GM19324 (cell line): ENCODE measurements at regions not wholly inside any gene's neighbourhood (a gene's known extent, or its start where the extent isn't known, plus 50 kb on each side); places are given as distances from the start of the nearest gene placed in this dataset.
"Not testable (repeated sequence)": the region's sequence is repeated elsewhere in the genome, so short reads cannot be mapped to it uniquely, and the experiment has no call there.

Experiments used
- ATAC-seq: cut with Tn5 transposase; IDR thresholded peaks from one replicate; pipeline ENCODE4 v1.9.1; 2021; ENCODE audit warnings: mild to moderate bottlenecking, moderate library complexity; ENCODE audit not compliant: unreplicated experiment, low FRiP score

GRCh38 chr6:86629123-86629522 is 308.2 kb upstream of the HTR1E start:
- ATAC-seq, result no peak

GRCh38 chr6:86619428-86619827 is 317.9 kb upstream of the HTR1E start:
- ATAC-seq, result no peak

- no peak for ATAC-seq
These were observed 322.0 kb upstream of the HTR1E start for GRCh38 chr6:86615299-86615698.

GRCh38 chr6:86609549-86610388 is 327.6 kb upstream of the HTR1E start:
- no peak for ATAC-seq

- ATAC-seq, result not testable (repeated sequence)
These were observed 334.0 kb upstream of the HTR1E start for GRCh38 chr6:86603364-86603763.

- not testable (repeated sequence) for ATAC-seq
These were observed 335.2 kb upstream of the HTR1E start for GRCh38 chr6:86602093-86602492.

GRCh38 chr6:86598969-86599368 is 338.4 kb upstream of the HTR1E start:
- not testable (repeated sequence) for ATAC-seq

GRCh38 chr6:86595641-86596040 is 341.7 kb upstream of the HTR1E start:
- no peak for ATAC-seq

- no peak for ATAC-seq
These were observed 351.1 kb upstream of the HTR1E start for GRCh38 chr6:86586195-86586594.

GRCh38 chr6:86581833-86582232 is 355.5 kb upstream of the HTR1E start:
- no peak for ATAC-seq

- ATAC-seq, result no peak
These were observed 374.1 kb upstream of the HTR1E start for GRCh38 chr6:86563197-86563596.

- ATAC-seq, result no peak
These were observed 379.0 kb upstream of the HTR1E start for GRCh38 chr6:86558318-86558717.

GRCh38 chr6:86537292-86537861 is 400.0 kb upstream of the HTR1E start:
- ATAC-seq, result no peak

GRCh38 chr6:86536121-86536520 is 401.2 kb upstream of the HTR1E start:
- ATAC-seq, result no peak

- ATAC-seq, result no peak
These were observed 402.2 kb upstream of the HTR1E start for GRCh38 chr6:86535100-86535499.

GRCh38 chr6:86529635-86530034 is 407.7 kb upstream of the HTR1E start:
- no peak for ATAC-seq

GRCh38 chr6:86526238-86526637 is 411.1 kb upstream of the HTR1E start:
- no peak for ATAC-seq

GRCh38 chr6:86516087-86516486 is 421.2 kb upstream of the HTR1E start:
- no peak for ATAC-seq

GRCh38 chr6:86511962-86512361 is 425.4 kb upstream of the HTR1E start:
- ATAC-seq, result no peak

- no peak for ATAC-seq
These were observed 429.1 kb upstream of the HTR1E start for GRCh38 chr6:86508230-86508629.

GRCh38 chr6:86502497-86502896 is 434.8 kb upstream of the HTR1E start:
- ATAC-seq, result no peak

GRCh38 chr6:86500035-86500434 is 437.3 kb upstream of the HTR1E start:
- ATAC-seq, result no peak
